IPS-NIHi7 (cell line): ENCODE measurements at regions not wholly inside any gene's neighbourhood (a gene's known extent, or its start where the extent isn't known, plus 50 kb on each side); places are given as distances from the start of the nearest gene placed in this dataset.
"Not testable (repeated sequence)": the region's sequence is repeated elsewhere in the genome, so short reads cannot be mapped to it uniquely, and the experiment has no call there.

ENCODE experiments used
- DNase-seq: peaks from one replicate; pipeline ENCODE4 v3.0.0; 2012; ENCODE audit warnings: mixed read lengths; ENCODE audit errors: extremely low spot score

- DNase-seq = no peak
These were observed 120.2 kb upstream of the BANK1 start for GRCh38 chr4:101670370-101670769.

GRCh38 chr4:101669832-101670188, 120.7 kb upstream of the BANK1 start:
- no peak for DNase-seq

- no peak for DNase-seq
These were observed 121.2 kb upstream of the BANK1 start for GRCh38 chr4:101669138-101669831.

GRCh38 chr4:101667348-101667747, 123.2 kb upstream of the BANK1 start:
- DNase-seq = no peak

GRCh38 chr4:101660607-101661006, 129.9 kb upstream of the BANK1 start:
- DNase-seq = no peak

GRCh38 chr4:101655857-101656256, 134.7 kb upstream of the BANK1 start:
- DNase-seq = no peak

- no peak for DNase-seq
These were observed 135.5 kb upstream of the BANK1 start for GRCh38 chr4:101655005-101655404.

- no peak for DNase-seq
These were observed 138.8 kb upstream of the BANK1 start for GRCh38 chr4:101651778-101652177.

- DNase-seq = no peak
These were observed 140.6 kb upstream of the BANK1 start for GRCh38 chr4:101649790-101650515.

- peak; percentile 28 for DNase-seq
These were observed 142.9 kb upstream of the BANK1 start for GRCh38 chr4:101647710-101648034.

- no peak for DNase-seq
These were observed 146.0 kb upstream of the BANK1 start for GRCh38 chr4:101644516-101644915.

- DNase-seq = no peak
These were observed 147.2 kb upstream of the BANK1 start for GRCh38 chr4:101643186-101643837.

- DNase-seq = not testable (repeated sequence)
These were observed 157.8 kb upstream of the BANK1 start for GRCh38 chr4:101632766-101633165.

GRCh38 chr4:101630319-101630986, 160.1 kb upstream of the BANK1 start:
- no peak for DNase-seq

GRCh38 chr4:101621120-101621519, 169.4 kb upstream of the BANK1 start:
- no peak for DNase-seq

- no peak for DNase-seq
These were observed 174.9 kb upstream of the BANK1 start for GRCh38 chr4:101615652-101616051.

GRCh38 chr4:101606989-101607388, 183.5 kb upstream of the BANK1 start:
- DNase-seq = not testable (repeated sequence)

- no peak for DNase-seq
These were observed 185.6 kb upstream of the BANK1 start for GRCh38 chr4:101604976-101605375.

- no peak for DNase-seq
These were observed 190.2 kb upstream of the BANK1 start for GRCh38 chr4:101600287-101600686.

GRCh38 chr4:101599620-101600019, 190.9 kb upstream of the BANK1 start:
- no peak for DNase-seq

GRCh38 chr4:101596781-101597552, 193.6 kb upstream of the BANK1 start:
- peak; percentile 12 for DNase-seq

- no peak for DNase-seq
These were observed 195.9 kb upstream of the BANK1 start for GRCh38 chr4:101594588-101594987.
